ENCODE measurements at regions not wholly inside any gene's neighbourhood (a gene's known extent, or its start where the extent isn't known, plus 50 kb on each side); places are given as distances from the start of the nearest gene placed in this dataset.

- in situ Hi-C loops (cut with MboI) (no loop called here), intact Hi-C loops (cut with micrococcal nuclease; ENCODE audit: unreplicated experiment) (no loop called here)
- ATAC-seq (no peak), FAIRE-seq (no peak), DNase-seq (ENCODE audit: low read depth, low spot score) (no peak)
- RAD21 ChIA-PET (ENCODE audit: unreplicated experiment): no interaction called here
- no TSS peak for BruUV-seq (replicated peaks)
- H3K79me2 ChIP-seq (ENCODE audit: control insufficient read depth, insufficient read depth, low read length): no peaks in the 10 kb centered on the region
- H3K4me2 ChIP-seq (ENCODE audit: control insufficient read depth, insufficient read depth): no peak overlapping the region
- SMC1A ChIA-PET (ENCODE audit: uncharacterized antibody, unreplicated experiment): no interaction called here
- no peaks in the 10 kb centered on the region for H4K20me1 ChIP-seq (ENCODE audit: control insufficient read depth, insufficient read depth)
- H2AFZ ChIP-seq (ENCODE audit: control insufficient read depth, low read depth, low read length): no peak overlapping the region
- POLR2A ChIA-PET: no interaction called here
- no peaks in the 10 kb centered on the region for H3K36me3 ChIP-seq (ENCODE audit: control insufficient read depth in 2 of 2, insufficient read depth in 2 of 2, low read length in 1 of 2)
- no peak overlapping the region for H3K4me3 ChIP-seq
- no peaks in the 10 kb centered on the region for H3K4me1 ChIP-seq (ENCODE audit: control insufficient read depth, insufficient read depth, low read length)
- H3K9me3 ChIP-seq (replicated peaks; ENCODE audit: control insufficient read depth, insufficient read depth, low read length): no peaks in the 10 kb centered on the region
- no peak overlapping the region for H3K27ac ChIP-seq (ENCODE audit: control insufficient read depth, insufficient read depth)
- no peaks in the 10 kb centered on the region for H3K27me3 ChIP-seq (replicated peaks in 1 of 2; ENCODE audit: control insufficient read depth in 2 of 2, insufficient read depth in 2 of 2, low read length in 1 of 2)
- TF ChIP-seq CREM (IDR thresholded peaks at IDR 0.05; ENCODE audit: low read depth) (no peak), STAT3 (IDR thresholded peaks at IDR 0.05; ENCODE audit: low read depth, low read length) (no peak), PKNOX1 (IDR thresholded peaks at IDR 0.05) (no peak), ASH2L (IDR thresholded peaks at IDR 0.05; ENCODE audit: borderline replicate concordance, low read depth) (no peak), CEBPZ (IDR thresholded peaks at IDR 0.05; ENCODE audit: low read depth, low read length) (no peak)
- TF ChIP-seq, protein P1, sequence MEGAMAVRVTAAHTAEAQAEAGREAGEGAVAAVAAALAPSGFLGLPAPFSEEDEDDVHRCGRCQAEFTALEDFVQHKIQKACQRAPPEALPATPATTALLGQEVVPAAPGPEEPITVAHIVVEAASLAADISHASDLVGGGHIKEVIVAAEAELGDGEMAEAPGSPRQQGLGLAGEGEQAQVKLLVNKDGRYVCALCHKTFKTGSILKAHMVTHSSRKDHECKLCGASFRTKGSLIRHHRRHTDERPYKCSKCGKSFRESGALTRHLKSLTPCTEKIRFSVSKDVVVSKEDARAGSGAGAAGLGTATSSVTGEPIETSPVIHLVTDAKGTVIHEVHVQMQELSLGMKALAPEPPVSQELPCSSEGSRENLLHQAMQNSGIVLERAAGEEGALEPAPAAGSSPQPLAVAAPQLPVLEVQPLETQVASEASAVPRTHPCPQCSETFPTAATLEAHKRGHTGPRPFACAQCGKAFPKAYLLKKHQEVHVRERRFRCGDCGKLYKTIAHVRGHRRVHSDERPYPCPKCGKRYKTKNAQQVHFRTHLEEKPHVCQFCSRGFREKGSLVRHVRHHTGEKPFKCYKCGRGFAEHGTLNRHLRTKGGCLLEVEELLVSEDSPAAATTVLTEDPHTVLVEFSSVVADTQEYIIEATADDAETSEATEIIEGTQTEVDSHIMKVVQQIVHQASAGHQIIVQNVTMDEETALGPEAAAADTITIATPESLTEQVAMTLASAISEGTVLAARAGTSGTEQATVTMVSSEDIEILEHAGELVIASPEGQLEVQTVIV (IDR thresholded peaks at IDR 0.05; ENCODE audit: borderline replicate concordance, partially characterized antibody): no peak
- H3K9ac ChIP-seq (ENCODE audit: control insufficient read depth, insufficient read depth, low read length): no peak overlapping the region
- CTCF ChIA-PET: no interaction called here
These were observed 233.5 kb downstream of the OMA1 start for GRCh38 chr1:58312971-58313563.

All from GM12878 (cell line).